Activated CD4-positive, alpha-beta T cell treated with anti-CD3 and anti-CD28 coated beads for 36 hours (primary cell): ENCODE measurements at regions not wholly inside any gene's neighbourhood (a gene's known extent, or its start where the extent isn't known, plus 50 kb on each side); places are given as distances from the start of the nearest gene placed in this dataset.

Experiments
- ATAC-seq: fragments of 200-7000 bp; cut with Tn5 transposase; one replicate; pipeline ENCODE4 v1.10.0; 2021; ENCODE audit warnings: mild to moderate bottlenecking, moderate library complexity
- CTCF ChIA-PET: fragments of 350-600 bp; sonication (Branson Sonifier 250); formaldehyde crosslinking; loops from one replicate; lab custom pipeline; 2021; ENCODE audit warnings: antibody characterized with exemption; lab: Charles Lee
- POLR2A ChIA-PET: fragments of 350-600 bp; sonication (Branson Sonifier 250); formaldehyde crosslinking; loops from one replicate; lab custom pipeline; 2021; ENCODE audit warnings: antibody characterized with exemption, inconsistent platforms; lab: Charles Lee
- DNase-seq: peaks from one replicate; pipeline ENCODE4 v3.0.0-alpha.2; 2020
- H3K27ac Mint-ChIP-seq: one replicate; pipeline ENCODE4 v1.8.0; 2021; ENCODE audit warnings: mixed read lengths
- H3K27me3 Mint-ChIP-seq: one replicate; pipeline ENCODE4 v1.8.0; 2021; ENCODE audit warnings: mixed read lengths
- H3K36me3 Mint-ChIP-seq: one replicate; pipeline ENCODE4 v1.8.0; 2021; ENCODE audit warnings: low read depth, mixed read lengths
- H3K4me1 Mint-ChIP-seq: one replicate; pipeline ENCODE4 v1.8.0; 2021; ENCODE audit warnings: mixed read lengths
- H3K4me3 Mint-ChIP-seq: one replicate; pipeline ENCODE4 v1.8.0; 2021; ENCODE audit warnings: mild to moderate bottlenecking, moderate library complexity, mixed read lengths
- H3K9me3 Mint-ChIP-seq: one replicate; pipeline ENCODE4 v1.8.0; 2021; ENCODE audit warnings: low read depth, mixed read lengths
- intact Hi-C, 2 experiments: fragments of 100-400 bp; cut with DNase I in 1 of 2; cut with micrococcal nuclease in 1 of 2; formaldehyde crosslinking; loops; one replicate each; pipeline versions ENCODE4 v1.14.2 to v1.15.1; 2022 to 2024; cut with DNase I, micrococcal nuclease

GRCh38 chr5:158155811-158156505, 297.0 kb upstream of the CLINT1 start:
- ATAC-seq (no peak), DNase-seq (no peak)
- no peaks in the 10 kb centered on the region for H3K4me1 Mint-ChIP-seq
- H3K36me3 Mint-ChIP-seq, result no peaks in the 10 kb centered on the region
- CTCF ChIA-PET, result interaction anchor here (1.1 kb wide), 1 partner anchor 81 kb away, joined by 6 read pairs; no protein-coding TSS in a partner anchor
- no peaks in the 10 kb centered on the region for H3K9me3 Mint-ChIP-seq
- intact Hi-C loops, result no loop called here
- POLR2A ChIA-PET, result no interaction called here
- no peak overlapping the region for H3K4me3 Mint-ChIP-seq
- peaks cover 2% of the 10 kb centered on the region for H3K27me3 Mint-ChIP-seq
- H3K27ac Mint-ChIP-seq, result no peak overlapping the region

- CTCF ChIA-PET, result no interaction called here
- H3K4me3 Mint-ChIP-seq, result no peak overlapping the region
- H3K36me3 Mint-ChIP-seq, result no peaks in the 10 kb centered on the region
- ATAC-seq, result no peak
- H3K4me1 Mint-ChIP-seq, result no peaks in the 10 kb centered on the region
- no peak overlapping the region for H3K27ac Mint-ChIP-seq
- intact Hi-C loops, result no loop called here
- H3K9me3 Mint-ChIP-seq, result no peaks in the 10 kb centered on the region
- DNase-seq, result no peak
- peaks cover 2% of the 10 kb centered on the region for H3K27me3 Mint-ChIP-seq
- POLR2A ChIA-PET, result no interaction called here
These were observed 296.1 kb upstream of the CLINT1 start for GRCh38 chr5:158155067-158155466.

GRCh38 chr5:158154226-158155005, 295.5 kb upstream of the CLINT1 start:
- ChIA-PET CTCF (no interaction called here), POLR2A (no interaction called here)
- no peak for DNase-seq
- Mint-ChIP-seq H3K36me3 (no peaks in the 10 kb centered on the region), H3K9me3 (no peaks in the 10 kb centered on the region), H3K27ac (no peak overlapping the region), H3K27me3 (peaks cover 2% of the 10 kb centered on the region), H3K4me3 (no peak overlapping the region), H3K4me1 (no peaks in the 10 kb centered on the region)
- intact Hi-C loops, result no loop called here
- no peak for ATAC-seq

DNA sequence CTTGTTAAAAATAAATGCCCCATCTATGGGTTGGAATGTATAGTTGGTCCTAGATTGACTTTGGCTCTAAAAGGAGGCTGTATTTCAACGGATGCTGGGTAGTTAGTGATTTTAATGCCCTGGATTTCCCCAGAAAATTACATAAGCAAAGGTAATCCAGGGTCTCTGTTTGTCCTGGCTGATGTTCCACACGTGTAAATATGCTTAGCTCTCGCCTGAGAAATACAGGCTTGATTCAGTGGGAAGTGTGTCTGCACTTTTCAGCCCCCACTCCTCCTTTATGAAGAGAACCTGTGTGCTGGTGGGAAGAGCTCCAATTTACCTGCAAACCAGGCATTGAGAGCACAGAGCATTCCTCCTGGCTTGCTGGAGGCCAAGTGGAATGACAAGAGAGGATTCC, 294.6 kb upstream of the CLINT1 start:
- Mint-ChIP-seq H3K27ac (no peak overlapping the region), H3K4me1 (no peaks in the 10 kb centered on the region), H3K36me3 (no peaks in the 10 kb centered on the region), H3K4me3 (no peak overlapping the region), H3K9me3 (no peaks in the 10 kb centered on the region), H3K27me3 (peaks cover 2% of the 10 kb centered on the region)
- no peak for DNase-seq
- CTCF ChIA-PET, result no interaction called here
- intact Hi-C loops, result no loop called here
- no peak for ATAC-seq
- POLR2A ChIA-PET, result no interaction called here

GRCh38 chr5:158152136-158152535, 293.2 kb upstream of the CLINT1 start:
- intact Hi-C loops, result no loop called here
- Mint-ChIP-seq H3K9me3 (no peaks in the 10 kb centered on the region), H3K36me3 (no peaks in the 10 kb centered on the region), H3K4me3 (no peak overlapping the region), H3K27me3 (peaks cover 2% of the 10 kb centered on the region), H3K4me1 (no peaks in the 10 kb centered on the region), H3K27ac (no peak overlapping the region)
- POLR2A ChIA-PET, result no interaction called here
- DNase-seq (no peak), ATAC-seq (no peak)
- CTCF ChIA-PET, result no interaction called here

DNA sequence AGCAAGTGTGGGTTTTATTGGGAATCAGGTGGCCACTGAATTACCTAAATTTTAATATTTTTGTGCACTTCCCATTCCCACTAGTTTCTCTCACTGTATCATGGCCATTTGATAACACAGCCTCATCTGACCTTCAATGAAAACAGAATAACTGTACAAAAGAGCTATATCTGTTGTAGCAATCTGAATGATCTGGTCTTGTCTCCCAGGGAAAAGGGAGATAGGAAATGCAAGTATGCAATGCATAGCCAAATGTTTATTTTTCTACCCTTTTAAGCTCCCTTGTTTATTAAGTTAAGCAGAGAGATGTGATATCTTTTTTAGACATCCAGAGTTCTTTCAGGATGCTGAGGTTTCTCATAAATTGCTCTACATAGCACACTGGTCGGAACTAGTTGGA, 288.3 kb upstream of the CLINT1 start:
- Mint-ChIP-seq H3K9me3 (no peaks in the 10 kb centered on the region), H3K4me1 (no peaks in the 10 kb centered on the region), H3K27ac (no peak overlapping the region), H3K27me3 (no peaks in the 10 kb centered on the region), H3K36me3 (no peaks in the 10 kb centered on the region), H3K4me3 (no peak overlapping the region)
- ChIA-PET POLR2A (no interaction called here), CTCF (no interaction called here)
- ATAC-seq (no peak), DNase-seq (no peak)
- intact Hi-C loops, result no loop called here

DNA sequence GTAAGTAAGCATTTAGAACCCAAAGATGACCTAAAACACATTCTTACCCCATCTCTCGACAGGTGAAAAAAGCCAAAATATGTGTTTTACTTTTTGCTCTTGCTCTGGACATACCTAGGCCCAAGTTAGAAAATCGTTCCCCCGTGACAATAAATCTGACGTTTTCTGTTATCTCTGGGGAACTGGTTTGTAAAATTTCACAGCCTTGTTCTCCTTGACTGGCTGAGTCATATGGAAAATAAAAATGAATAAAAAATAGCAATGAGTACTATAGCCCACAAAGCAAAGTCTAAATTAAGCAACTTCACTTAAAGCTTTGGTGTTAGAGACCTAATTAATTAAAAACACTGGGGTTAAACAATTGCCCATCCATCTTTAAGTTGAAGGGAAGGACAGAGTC, 286.9 kb upstream of the CLINT1 start:
- Mint-ChIP-seq H3K27ac (no peak overlapping the region), H3K4me1 (no peaks in the 10 kb centered on the region), H3K36me3 (no peaks in the 10 kb centered on the region), H3K4me3 (no peak overlapping the region), H3K27me3 (no peaks in the 10 kb centered on the region), H3K9me3 (no peaks in the 10 kb centered on the region)
- ATAC-seq (no peak), DNase-seq (no peak)
- intact Hi-C loops, result no loop called here
- POLR2A ChIA-PET, result no interaction called here
- CTCF ChIA-PET, result no interaction called here

DNA sequence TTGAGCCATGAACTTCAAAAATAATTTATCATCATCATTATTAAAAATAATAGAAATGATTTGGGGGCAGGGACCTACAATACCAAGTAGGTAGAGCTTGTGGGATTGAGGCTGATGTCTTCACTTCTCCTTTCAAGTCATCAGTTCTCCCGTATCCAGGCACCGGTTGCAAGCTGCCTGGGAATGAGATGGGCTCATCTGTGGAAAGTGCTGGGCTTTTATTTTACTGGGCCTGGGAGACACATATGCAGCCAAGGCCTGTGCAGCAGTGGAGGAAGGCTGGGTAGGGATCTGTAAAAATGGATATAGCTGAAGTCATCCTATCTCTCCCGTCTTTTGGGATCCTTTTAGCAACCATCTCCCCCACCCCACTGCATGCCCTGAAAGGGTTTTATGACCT, 284.1 kb upstream of the CLINT1 start:
- ATAC-seq (no peak), DNase-seq (no peak)
- Mint-ChIP-seq H3K4me1 (no peaks in the 10 kb centered on the region), H3K27me3 (no peaks in the 10 kb centered on the region), H3K36me3 (no peaks in the 10 kb centered on the region), H3K27ac (no peak overlapping the region), H3K4me3 (no peak overlapping the region), H3K9me3 (no peaks in the 10 kb centered on the region)
- intact Hi-C loops, result no loop called here
- CTCF ChIA-PET, result interaction anchor here (0.7 kb wide), 1 partner anchor 10 kb away, joined by 3 read pairs; no protein-coding TSS in a partner anchor
- POLR2A ChIA-PET, result no interaction called here

- no peaks in the 10 kb centered on the region for H3K4me1 Mint-ChIP-seq
- H3K9me3 Mint-ChIP-seq, result no peaks in the 10 kb centered on the region
- no peak for DNase-seq
- no peak for ATAC-seq
- H3K36me3 Mint-ChIP-seq, result no peaks in the 10 kb centered on the region
- no peak overlapping the region for H3K4me3 Mint-ChIP-seq
- intact Hi-C loops, result no loop called here
- ChIA-PET CTCF (interaction anchor here (1.7 kb wide), 1 partner anchor 67 kb away, joined by 6 read pairs; no protein-coding TSS in a partner anchor), POLR2A (no interaction called here)
- no peak overlapping the region for H3K27ac Mint-ChIP-seq
- no peaks in the 10 kb centered on the region for H3K27me3 Mint-ChIP-seq
These were observed 283.2 kb upstream of the CLINT1 start for GRCh38 chr5:158142156-158142555.

DNA sequence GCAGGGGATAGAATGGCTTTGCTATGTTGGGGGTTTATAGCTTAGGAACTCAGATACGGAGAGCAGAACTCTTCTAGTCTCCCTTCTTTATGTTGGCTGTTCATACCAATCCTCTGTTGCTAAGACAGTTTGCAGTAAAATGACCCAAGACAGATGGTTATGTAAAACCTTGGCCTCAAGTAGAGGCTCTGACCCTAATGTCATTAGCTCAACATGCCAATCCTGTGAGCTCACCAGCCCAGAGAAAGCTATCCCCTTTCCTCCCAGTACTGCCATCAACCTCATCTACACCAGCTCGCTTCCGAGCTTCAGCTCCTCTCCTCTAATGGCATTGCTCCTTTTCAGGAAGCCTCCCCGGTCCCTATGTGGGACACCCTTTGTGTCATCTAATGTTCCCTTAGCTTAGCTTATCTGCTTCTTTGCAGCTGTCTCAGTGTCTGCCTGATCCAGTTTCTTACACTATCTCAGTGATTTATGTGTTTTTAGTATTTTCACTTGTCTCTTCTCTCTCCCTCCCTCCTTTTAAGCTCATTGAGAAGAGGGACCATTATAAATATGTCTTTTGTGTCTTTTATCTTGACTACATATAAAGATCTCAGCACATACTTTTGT, 281.3 kb upstream of the CLINT1 start:
- Mint-ChIP-seq H3K27ac (no peak overlapping the region), H3K27me3 (no peaks in the 10 kb centered on the region), H3K9me3 (no peaks in the 10 kb centered on the region), H3K4me3 (no peak overlapping the region), H3K4me1 (no peaks in the 10 kb centered on the region), H3K36me3 (no peaks in the 10 kb centered on the region)
- ATAC-seq, result no peak
- ChIA-PET CTCF (interaction anchor here (0.7 to 1.5 kb wide), 3 partner anchors 18 to 166 kb away, joined by 3 to 4 read pairs (median 3); no protein-coding TSS in a partner anchor), POLR2A (no interaction called here)
- intact Hi-C loops, result no loop called here
- DNase-seq, result no peak

DNA sequence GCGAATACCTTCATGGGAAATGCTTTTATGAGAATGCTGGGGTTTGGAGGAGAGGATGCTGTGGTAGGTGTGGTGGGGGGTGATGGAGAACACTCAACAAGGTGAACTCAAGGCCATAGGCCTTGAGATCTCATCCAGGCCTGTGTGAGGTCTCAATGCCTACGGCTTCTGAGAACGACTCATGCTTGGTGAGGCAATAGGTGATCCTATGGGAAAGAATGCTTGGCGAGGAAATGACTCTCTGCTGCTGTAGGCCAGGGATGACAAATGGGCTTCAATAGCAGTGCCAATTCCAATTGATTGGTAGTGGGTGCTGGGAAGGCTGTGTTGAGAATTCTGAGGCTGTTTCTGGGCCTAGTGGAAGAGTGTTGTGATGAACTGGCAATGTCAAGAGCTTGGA, 280.2 kb upstream of the CLINT1 start:
- ChIA-PET CTCF (interaction anchor here (1.5 kb wide), 1 partner anchor 64 kb away, joined by 3 read pairs; no protein-coding TSS in a partner anchor), POLR2A (no interaction called here)
- intact Hi-C loops, result no loop called here
- ATAC-seq (no peak), DNase-seq (no peak)
- H3K4me1 Mint-ChIP-seq, result no peaks in the 10 kb centered on the region
- H3K9me3 Mint-ChIP-seq, result no peaks in the 10 kb centered on the region
- H3K4me3 Mint-ChIP-seq, result no peak overlapping the region
- no peaks in the 10 kb centered on the region for H3K36me3 Mint-ChIP-seq
- H3K27me3 Mint-ChIP-seq, result no peaks in the 10 kb centered on the region
- no peak overlapping the region for H3K27ac Mint-ChIP-seq
